ENCODE measurements at regions not wholly inside any gene's neighbourhood (a gene's known extent, or its start where the extent isn't known, plus 50 kb on each side); places are given as distances from the start of the nearest gene placed in this dataset.
"Not testable (repeated sequence)": the region's sequence is repeated elsewhere in the genome, so short reads cannot be mapped to it uniquely, and the experiment has no call there.

- DNase-seq, result no peak
Measured at GRCh38 chr6:115214283-115214682, 846.4 kb downstream of the FRK start.

GRCh38 chr6:115203381-115203780 lies 857.3 kb downstream of the FRK start:
- DNase-seq, result no peak

DNA sequence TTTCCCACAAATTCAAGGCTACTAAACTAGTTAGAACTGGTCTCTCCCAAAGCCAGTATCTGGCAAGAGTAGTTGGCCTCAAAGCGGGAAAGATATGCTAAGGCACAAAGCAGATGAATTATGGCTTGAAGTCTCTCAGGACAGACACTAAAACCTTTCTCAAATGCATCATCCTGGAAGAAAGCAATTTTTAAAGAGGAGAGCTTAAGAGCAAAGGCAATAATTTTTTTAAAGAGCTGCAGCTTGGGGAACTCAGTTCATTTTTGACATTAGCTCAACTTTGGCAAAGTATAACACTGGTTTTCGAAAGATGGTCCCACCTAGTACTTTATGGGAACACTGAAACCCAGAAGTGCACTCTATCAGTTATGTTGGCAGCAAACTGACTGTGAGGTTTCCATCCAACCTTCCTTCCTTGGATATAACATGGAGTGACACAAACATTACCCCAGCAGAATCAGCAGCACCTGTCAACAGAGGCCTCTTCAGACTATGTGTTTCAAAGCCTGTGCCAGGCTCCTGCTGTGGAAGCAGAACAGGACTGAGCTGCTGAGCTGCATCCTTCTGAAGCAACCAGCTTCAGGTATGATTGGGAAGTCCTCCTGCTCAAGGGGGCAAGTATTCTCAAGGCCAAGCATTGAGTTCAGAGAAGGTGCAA lies 852.3 kb upstream of the HS3ST5 start:
- DNase-seq, result no peak

- no peak for DNase-seq
Measured at GRCh38 chr6:115191989-115192388, 849.2 kb upstream of the HS3ST5 start.

- no peak for DNase-seq
Measured at GRCh38 chr6:115190534-115190933, 847.7 kb upstream of the HS3ST5 start.

DNA sequence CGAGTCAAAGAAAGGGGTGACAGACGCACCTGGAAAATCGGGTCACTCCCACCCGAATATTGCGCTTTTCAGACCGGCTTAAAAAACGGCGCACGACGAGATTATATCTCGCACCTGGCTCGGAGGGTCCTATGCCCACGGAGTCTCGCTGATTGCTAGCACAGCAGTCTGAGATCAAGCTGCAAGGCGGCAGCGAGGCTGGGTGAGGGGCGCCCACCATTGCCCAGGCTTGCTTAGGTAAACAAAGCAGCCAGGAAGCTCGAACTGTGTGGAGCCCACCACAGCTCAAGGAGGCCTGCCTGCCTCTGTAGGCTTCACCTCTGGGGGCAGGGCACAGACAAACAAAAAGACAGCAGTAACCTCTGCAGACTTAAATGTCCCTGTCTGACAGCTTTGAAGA lies 832.6 kb upstream of the HS3ST5 start:
- not testable (repeated sequence) for DNase-seq

- not testable (repeated sequence) for DNase-seq
Measured at GRCh38 chr6:115165912-115166311, 823.1 kb upstream of the HS3ST5 start.

- no peak for DNase-seq
Measured at GRCh38 chr6:115159733-115160132, 816.9 kb upstream of the HS3ST5 start.

DNA sequence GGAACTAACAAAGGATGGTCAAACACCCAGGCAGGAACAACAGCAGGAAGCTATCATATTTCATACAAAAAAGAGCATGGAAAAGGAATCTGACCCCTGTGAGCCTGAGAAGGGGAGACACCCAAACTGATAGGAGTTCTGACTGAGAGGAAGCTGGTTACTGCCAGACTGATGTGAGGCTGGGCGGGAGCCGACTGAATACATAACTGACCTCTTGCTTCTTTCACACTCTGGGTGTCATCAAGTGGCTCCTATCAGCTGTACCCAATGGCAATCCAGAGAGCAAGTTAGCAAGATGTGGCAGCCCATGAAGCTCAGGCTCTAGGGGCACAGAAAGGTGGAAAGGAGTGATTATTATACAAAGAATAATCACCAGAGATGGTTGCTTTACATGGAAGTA lies 795.1 kb upstream of the HS3ST5 start:
- no peak for DNase-seq

DNA sequence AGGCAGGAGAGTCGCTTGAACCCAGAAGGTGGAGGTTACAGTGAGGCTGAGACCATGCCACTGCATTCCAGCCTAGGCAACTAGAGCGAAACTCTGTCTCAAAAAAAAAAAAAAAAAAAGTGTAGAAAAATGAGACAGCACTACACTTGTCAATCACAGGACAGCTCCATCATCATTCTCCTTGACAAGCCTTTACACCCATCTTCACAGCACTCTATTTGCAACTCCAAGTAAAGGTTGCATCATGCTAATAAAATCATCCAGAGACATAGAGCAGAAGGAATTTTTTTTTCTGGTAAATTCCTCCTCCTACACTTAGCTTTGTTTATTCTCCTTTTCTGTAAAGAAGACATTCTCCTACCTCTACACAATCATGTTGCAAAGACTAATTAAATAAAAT lies 791.0 kb upstream of the HS3ST5 start:
- no peak for DNase-seq

DNA sequence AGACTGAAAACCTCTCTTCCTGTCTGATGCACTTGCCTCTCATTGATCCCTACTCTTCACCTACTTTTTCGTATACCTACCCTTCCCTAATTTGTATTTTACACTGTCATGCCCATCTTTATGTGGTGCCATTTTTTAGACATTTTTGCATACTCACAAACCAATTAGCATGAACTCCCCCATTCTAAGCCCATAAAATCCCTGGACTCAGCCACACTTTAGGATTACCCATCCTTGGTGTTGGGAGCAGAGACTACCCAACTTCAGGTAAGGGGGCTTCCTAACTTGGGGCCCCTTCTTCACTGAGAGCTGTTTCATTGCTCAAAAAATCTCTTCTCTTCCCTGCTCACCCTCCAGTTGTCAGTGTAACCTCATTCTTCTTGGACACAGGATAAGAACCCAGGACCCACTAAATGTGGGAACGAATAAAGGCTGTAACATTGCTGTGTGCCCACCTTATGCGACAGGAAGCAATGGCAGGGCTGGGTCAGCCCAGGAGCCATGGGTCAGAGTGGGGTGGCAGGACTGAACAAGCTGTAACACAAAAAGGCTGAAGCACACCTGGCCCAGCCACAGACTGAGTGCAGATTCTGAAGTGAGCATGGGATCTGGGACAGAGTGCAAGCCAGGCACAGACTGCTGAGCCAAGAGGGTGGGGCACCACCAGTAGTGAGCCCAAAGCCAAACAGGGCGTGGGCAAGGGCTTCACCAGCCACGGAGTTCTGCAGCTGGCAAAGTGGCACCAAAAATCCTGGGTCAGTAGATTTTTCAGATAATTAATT lies 789.1 kb upstream of the HS3ST5 start:
- DNase-seq, result no peak

DNA sequence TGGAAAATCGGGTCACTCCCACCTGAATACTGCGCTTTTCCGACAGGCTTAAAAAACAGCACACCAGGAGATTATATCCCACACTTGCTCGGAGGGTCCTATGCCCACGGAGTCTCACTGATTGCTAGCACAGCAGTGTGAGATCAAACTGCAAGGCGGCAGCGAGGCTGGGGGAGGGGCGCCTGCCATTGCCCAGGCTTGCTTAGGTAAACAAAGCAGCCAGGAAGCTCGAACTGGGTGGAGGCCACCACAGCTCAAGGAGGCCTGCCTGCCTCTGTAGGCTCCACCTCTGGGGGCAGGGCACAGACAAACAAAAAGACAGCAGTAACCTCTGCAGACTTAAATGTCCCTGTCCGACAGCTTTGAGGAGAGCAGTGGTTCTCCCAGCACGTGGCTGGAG lies 778.7 kb upstream of the HS3ST5 start:
- not testable (repeated sequence) for DNase-seq

GRCh38 chr6:115120391-115120790 lies 777.6 kb upstream of the HS3ST5 start:
- DNase-seq, result no peak

DNA sequence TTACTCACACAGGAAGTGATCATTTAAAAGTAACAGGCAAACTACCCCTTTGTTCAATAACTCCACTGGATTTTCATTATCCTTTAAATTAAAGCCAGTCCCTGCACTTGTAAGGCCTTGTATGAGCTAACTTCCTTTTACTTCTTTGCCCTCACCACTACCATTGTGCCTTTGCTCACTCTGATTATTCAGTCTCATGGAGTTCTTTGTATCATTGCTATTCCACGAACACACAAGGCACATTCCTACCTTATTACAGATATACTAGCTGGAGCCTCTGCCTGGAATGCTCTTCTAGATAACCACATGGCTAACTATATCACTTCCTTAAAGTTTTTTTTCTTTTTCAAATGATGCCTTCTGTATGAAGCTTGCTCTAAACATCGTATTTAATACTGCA lies 748.6 kb upstream of the HS3ST5 start:
- no peak for DNase-seq

GRCh38 chr6:115078555-115078954 lies 735.7 kb upstream of the HS3ST5 start:
- no peak for DNase-seq

DNA sequence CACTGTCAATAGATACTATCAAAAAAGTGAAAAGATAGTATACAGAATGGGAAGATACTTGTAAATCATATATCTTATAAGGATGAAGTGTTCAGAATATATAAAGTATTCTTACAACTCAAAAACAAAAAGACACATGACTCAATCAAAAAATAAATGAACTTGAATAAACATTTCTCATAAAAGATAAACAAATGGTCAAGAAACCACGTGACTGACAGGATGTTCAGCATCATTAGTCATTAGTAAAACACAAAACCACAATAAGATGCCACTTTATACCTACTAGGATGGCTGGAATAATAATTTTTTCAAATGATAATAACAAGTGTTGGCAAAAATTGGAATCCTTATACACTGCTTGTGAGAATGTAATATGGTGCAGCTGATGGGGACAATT lies 729.1 kb upstream of the HS3ST5 start:
- no peak for DNase-seq

DNA sequence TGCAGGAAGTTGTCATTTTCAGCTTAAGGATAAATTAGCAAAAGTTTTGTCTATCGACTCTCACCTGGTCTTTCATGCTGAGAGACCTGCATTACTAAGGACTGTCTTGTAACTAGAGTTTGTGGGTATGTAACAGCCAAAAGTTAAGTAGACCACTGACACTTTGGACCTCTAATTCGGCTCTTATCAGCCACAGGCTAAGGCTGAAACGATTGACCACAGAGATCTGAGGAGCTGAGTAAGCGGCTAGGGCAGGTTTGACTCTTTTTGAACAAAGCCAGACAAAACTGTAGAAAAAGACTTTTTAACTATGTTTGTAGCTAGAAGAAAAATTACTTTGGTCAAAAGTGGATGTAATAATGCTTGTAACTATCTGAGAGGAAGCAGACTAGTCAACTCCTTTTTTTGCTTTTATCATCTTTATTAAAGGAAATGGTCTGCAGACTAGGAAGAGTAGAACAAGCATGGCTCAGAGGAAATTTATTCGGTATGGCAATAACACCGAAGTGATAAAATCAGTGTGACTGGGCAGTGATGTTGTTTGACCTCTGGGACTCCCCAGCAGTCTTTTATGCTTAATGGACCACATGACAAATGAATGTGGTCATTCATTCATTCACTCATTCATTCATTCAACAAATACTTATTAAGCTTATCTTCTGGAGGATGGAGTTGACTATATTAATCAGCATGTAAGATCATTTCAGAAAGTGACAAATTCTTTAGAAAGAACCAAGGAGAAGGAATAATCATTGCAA lies 725.0 kb upstream of the HS3ST5 start:
- DNase-seq, result no peak

GRCh38 chr6:115064680-115065079 lies 721.9 kb upstream of the HS3ST5 start:
- no peak for DNase-seq

DNA sequence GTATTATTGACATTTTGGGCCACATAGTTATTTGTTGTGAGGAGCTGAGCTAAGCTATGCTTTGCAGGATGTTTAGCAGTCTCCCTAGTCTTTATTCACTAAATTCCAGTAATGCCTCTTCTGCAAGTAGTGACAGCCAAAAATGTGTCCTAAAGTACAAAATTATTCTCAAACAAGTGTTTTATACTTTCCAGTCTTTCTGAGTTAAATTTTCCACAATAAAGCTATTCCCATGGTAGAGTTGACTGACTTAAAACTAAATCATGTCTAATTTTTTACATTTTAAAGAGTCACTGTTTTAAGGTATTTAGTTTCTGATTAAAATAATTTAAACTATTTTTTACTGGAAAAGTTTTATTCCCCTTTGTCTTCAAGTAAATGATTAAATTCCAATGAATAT lies 717.8 kb upstream of the HS3ST5 start:
- DNase-seq, result no peak

- DNase-seq, result no peak
Measured at GRCh38 chr6:115058414-115059211, 715.8 kb upstream of the HS3ST5 start.

- DNase-seq, result no peak
Measured at GRCh38 chr6:115055579-115055978, 712.8 kb upstream of the HS3ST5 start.

GRCh38 chr6:115054242-115054641 lies 711.4 kb upstream of the HS3ST5 start:
- not testable (repeated sequence) for DNase-seq
